IMR-90 (cell line): ENCODE measurements at regions not wholly inside any gene's neighbourhood (a gene's known extent, or its start where the extent isn't known, plus 50 kb on each side); places are given as distances from the start of the nearest gene placed in this dataset.

Experiments
- ATAC-seq: fragments of 200-7000 bp; cut with Tn5 transposase; 2 replicates; pipeline ENCODE4 v1.9.1; 2020; ENCODE audit warnings: low read depth, mild to moderate bottlenecking, moderate library complexity
- BruUV-seq: library from RNA; stranded (reverse); fragments of 400-500 nt; replicated peaks from 2 replicates; lab custom pipeline; 2021; lab: Mats Ljungman, UMichigan
- CTCF ChIA-PET: fragments of 300-600 bp; formaldehyde crosslinking; extraction: SDS; loops from one replicate; lab custom pipeline; 2021; ENCODE audit warnings: antibody characterized with exemption; lab: Yijun Ruan, JAX
- POLR2A ChIA-PET: fragments of 300-600 bp; sonication (Branson Sonifier 250); formaldehyde crosslinking; loops from one replicate; lab custom pipeline; 2022; ENCODE audit warnings: antibody characterized with exemption; ENCODE audit not compliant: unreplicated experiment; lab: Charles Lee
- DNase-seq: peaks from one replicate; pipeline ENCODE4 v3.0.0; 2013
- H2AFZ ChIP-seq: replicated peaks from 2 replicates; pipeline ENCODE3; 2013; ENCODE audit warnings: low read length, mild to moderate bottlenecking; ENCODE audit not compliant: poor library complexity
- H2AK5ac ChIP-seq: 2 replicates; pipeline ENCODE4 v1.6.1; 2013; ENCODE audit warnings: low read depth, low read length, inconsistent platforms
- H2AK9ac ChIP-seq: replicated peaks from 2 replicates; pipeline ENCODE3; 2013; ENCODE audit warnings: mild to moderate bottlenecking, low read depth, low read length, moderate library complexity; ENCODE audit not compliant: poor library complexity
- H2BK120ac ChIP-seq: 2 replicates; pipeline ENCODE4 v1.6.1; 2013; ENCODE audit warnings: low read depth, low read length, inconsistent platforms
- H2BK15ac ChIP-seq: 3 replicates; pipeline ENCODE4 v1.6.1; 2013; ENCODE audit warnings: low read depth, low read length, inconsistent platforms
- H2BK20ac ChIP-seq: 2 replicates; pipeline ENCODE4 v1.6.1; 2013; ENCODE audit warnings: low read depth, mild to moderate bottlenecking, inconsistent platforms, low read length, moderate library complexity
- H2BK5ac ChIP-seq: 2 replicates; pipeline ENCODE4 v1.6.1; 2013; ENCODE audit warnings: mild to moderate bottlenecking, low read depth, low read length, inconsistent platforms; ENCODE audit not compliant: poor library complexity, severe bottlenecking
- H3K14ac ChIP-seq: replicated peaks from 2 replicates; pipeline ENCODE4 v1.6.1; 2013; ENCODE audit warnings: low read depth, low read length, inconsistent platforms
- H3K18ac ChIP-seq: 2 replicates; pipeline ENCODE4 v1.6.1; 2013; ENCODE audit warnings: low read depth, low read length, control low read depth
- H3K23ac ChIP-seq: 2 replicates; pipeline ENCODE4 v1.6.1; 2013; ENCODE audit warnings: low read depth, low read length, inconsistent platforms
- H3K27ac ChIP-seq: 2 replicates; pipeline ENCODE4 v1.5.1; 2013; ENCODE audit warnings: mild to moderate bottlenecking, control low read depth, low read length; ENCODE audit not compliant: insufficient read depth
- H3K27me3 ChIP-seq: 2 replicates; pipeline ENCODE4 v1.6.1; 2013; ENCODE audit warnings: low read length; ENCODE audit not compliant: control insufficient read depth, insufficient read depth
- H3K36me3 ChIP-seq: 2 replicates; pipeline ENCODE4 v1.6.1; 2013; ENCODE audit warnings: low read length, mixed read lengths; ENCODE audit not compliant: control insufficient read depth, insufficient read depth
- H3K4ac ChIP-seq: 2 replicates; pipeline ENCODE4 v1.6.1; 2013; ENCODE audit warnings: low read depth, low read length, inconsistent platforms
- H3K4me1 ChIP-seq: 2 replicates; pipeline ENCODE4 v1.6.1; 2013; ENCODE audit warnings: low read length, mixed read lengths; ENCODE audit not compliant: control insufficient read depth, insufficient read depth
- H3K4me2 ChIP-seq: 2 replicates; pipeline ENCODE4 v1.6.1; 2013; ENCODE audit warnings: low read depth, mild to moderate bottlenecking, control low read depth, low read length, moderate library complexity
- H3K4me3 ChIP-seq: 2 replicates; pipeline ENCODE4 v1.5.1; 2013; ENCODE audit warnings: low read depth, mild to moderate bottlenecking, control low read depth, low read length, moderate library complexity; ENCODE audit not compliant: insufficient read depth
- H3K56ac ChIP-seq: 2 replicates; pipeline ENCODE4 v1.6.1; 2013; ENCODE audit warnings: low read length, inconsistent platforms; ENCODE audit not compliant: insufficient read depth; ENCODE audit errors: extremely low read depth
- H3K79me1 ChIP-seq, 2 experiments: 2 replicates each; pipeline ENCODE4 v1.6.1; 2013; ENCODE audit warnings: low read length in 2 of 2, inconsistent platforms in 1 of 2, low read depth in 1 of 2
- H3K9ac ChIP-seq: 2 replicates; pipeline ENCODE4 v1.6.1; 2013; ENCODE audit warnings: low read depth, low read length, control low read depth
- H3K9me1 ChIP-seq: 2 replicates; pipeline ENCODE4 v1.6.1; 2013; ENCODE audit warnings: low read length, inconsistent platforms; ENCODE audit not compliant: insufficient read depth
- H3K9me3 ChIP-seq: 2 replicates; pipeline ENCODE4 v1.6.1; 2013; ENCODE audit warnings: low read length; ENCODE audit not compliant: control insufficient read depth, insufficient read depth
- H4K20me1 ChIP-seq: 2 replicates; pipeline ENCODE4 v1.6.1; 2013; ENCODE audit warnings: low read length, inconsistent platforms; ENCODE audit not compliant: insufficient read depth
- H4K5ac ChIP-seq: 2 replicates; pipeline ENCODE4 v1.6.1; 2013; ENCODE audit warnings: mild to moderate bottlenecking, low read depth, low read length, control low read depth
- H4K8ac ChIP-seq, 2 experiments: 2 replicates each; pipeline ENCODE4 v1.6.1; 2013; ENCODE audit warnings: low read depth in 2 of 2, low read length in 2 of 2, control low read depth in 1 of 2, inconsistent platforms in 1 of 2
- H4K91ac ChIP-seq: 2 replicates; pipeline ENCODE4 v1.6.1; 2013; ENCODE audit warnings: low read depth, low read length, inconsistent platforms; ENCODE audit not compliant: insufficient read depth
- POLR2A ChIP-seq: IDR thresholded peaks from 2 replicates; pipeline ENCODE4 v1.6.1; 2012; ENCODE audit warnings: mild to moderate bottlenecking, low read depth, low read length
- WGBS, 2 experiments: methylation state at CpG; one replicate each; pipeline versions ENCODE4 v1.1.5 to v1.1.7; 2013; ENCODE audit warnings: missing lambda C conversion rate in 2 of 2; ENCODE audit not compliant: insufficient read length in 1 of 2; ENCODE audit errors: extremely low coverage in 2 of 2; 5-methylcytosine and 5-hydroxymethylcytosine counted together
- dilution Hi-C: fragments of 300-500 bp; cut with HindIII; formaldehyde crosslinking; loops from one replicate; pipeline ENCODE4 v1.14.3; 2018; ENCODE audit warnings: low sequenced_read_pairs; ENCODE audit not compliant: unreplicated experiment
- in situ Hi-C: fragments of 300-500 bp; cut with MboI; formaldehyde crosslinking; loops from 3 replicates; pipeline ENCODE4 v1.14.3; 2019; ENCODE audit warnings: low sequenced_read_pairs, inconsistent platforms, mixed read lengths
- intact Hi-C: fragments of 100-400 bp; cut with micrococcal nuclease; formaldehyde crosslinking; loops from 2 replicates; pipeline ENCODE4 v1.10.0; 2022

DNA sequence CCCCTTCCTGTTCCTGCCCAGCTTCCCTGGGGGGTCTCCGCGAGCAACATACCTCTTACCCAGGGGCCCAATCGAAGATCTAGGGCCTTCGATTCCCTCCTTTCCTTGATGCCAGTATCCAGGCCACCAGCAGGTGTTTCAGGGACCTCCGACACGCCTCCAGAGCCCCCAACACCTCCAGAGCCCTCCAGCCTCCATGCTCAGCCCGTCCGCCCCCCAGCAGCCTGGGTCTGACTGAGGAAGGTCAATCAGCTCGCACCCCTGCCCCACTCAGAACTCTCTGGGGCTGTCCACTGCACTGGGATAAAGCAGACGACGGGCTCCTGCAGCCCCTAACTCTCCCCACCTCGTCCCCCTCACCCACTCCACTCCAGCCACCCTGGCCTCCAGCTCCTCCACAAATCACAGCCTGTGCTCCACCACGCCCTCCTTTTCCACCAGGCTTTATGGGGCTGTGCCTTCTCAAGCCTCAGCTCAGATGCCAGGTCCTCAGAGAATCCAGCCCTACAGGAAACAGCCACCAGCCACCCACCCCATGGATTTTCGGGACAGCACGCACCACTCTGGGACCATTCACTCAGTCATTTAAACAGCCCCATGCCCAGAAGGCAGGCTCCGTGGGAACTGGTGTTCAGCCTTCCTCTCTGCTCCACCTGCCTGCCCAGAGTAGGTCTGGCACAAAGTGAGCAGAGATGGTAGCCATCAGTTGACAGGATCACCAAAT is 247.1 kb downstream of the RBFOX3 start:
- Histone ChIP-seq H2BK120ac (no peak overlapping the region), H2AK5ac (no peak overlapping the region), H4K20me1 (no peaks in the 10 kb centered on the region), H3K4ac (no peak overlapping the region), H4K8ac (no peak overlapping the region), H3K36me3 (no peaks in the 10 kb centered on the region), H2AK9ac (no peak overlapping the region), H3K56ac (no peak overlapping the region), H2BK20ac (no peak overlapping the region), H3K4me3 (no peak overlapping the region), H3K23ac (no peak overlapping the region), H4K91ac (no peak overlapping the region), H3K79me1 (no peaks in the 10 kb centered on the region), H3K27ac (no peak overlapping the region), H3K9me3 (no peaks in the 10 kb centered on the region), H2BK5ac (no peak overlapping the region), H3K14ac (no peak overlapping the region), H3K27me3 (peaks cover 23% of the 10 kb centered on the region), H3K4me2 (no peak overlapping the region), H2AFZ (no peak overlapping the region), H3K18ac (no peak overlapping the region), H4K5ac (no peak overlapping the region), H2BK15ac (no peak overlapping the region), H3K4me1 (no peaks in the 10 kb centered on the region), H3K9ac (no peak overlapping the region), H3K9me1 (no peaks in the 10 kb centered on the region)
- no peak for DNase-seq
- no TSS peak for BruUV-seq
- POLR2A ChIA-PET, result no interaction called here
- CTCF ChIA-PET, result no interaction called here
- dilution Hi-C loops, result no loop called here
- in situ Hi-C loops, result no loop called here
- no peak for ATAC-seq
- intact Hi-C loops, result no loop called here
- no peak for TF ChIP-seq POLR2A
- WGBS, 2 experiments, result 17% methylated on average over 8 of the region's 16 CpGs; no CpG with 5 or more reads in 1 of the 2 experiments
